Glutamatergic neuron (in vitro differentiated cells): ENCODE measurements at regions not wholly inside any gene's neighbourhood (a gene's known extent, or its start where the extent isn't known, plus 50 kb on each side); places are given as distances from the start of the nearest gene placed in this dataset.

ENCODE experiments used
- DNase-seq: peaks from one replicate; pipeline ENCODE4 v3.0.0; 2022
- H3K27ac Mint-ChIP-seq: one replicate; pipeline ENCODE4 v1.8.0; 2020; ENCODE audit warnings: mild to moderate bottlenecking, mixed read lengths, inconsistent platforms; ENCODE audit not compliant: unreplicated experiment
- H3K27me3 Mint-ChIP-seq: one replicate; pipeline ENCODE4 v1.8.0; 2020; ENCODE audit warnings: mild to moderate bottlenecking, moderate library complexity, mixed read lengths, inconsistent platforms; ENCODE audit not compliant: unreplicated experiment
- H3K36me3 Mint-ChIP-seq: one replicate; pipeline ENCODE4 v1.8.0; 2020; ENCODE audit warnings: mild to moderate bottlenecking, mixed read lengths, inconsistent platforms; ENCODE audit not compliant: unreplicated experiment
- H3K4me1 Mint-ChIP-seq: one replicate; pipeline ENCODE4 v1.8.0; 2020; ENCODE audit warnings: mild to moderate bottlenecking, low read depth, mixed read lengths, inconsistent platforms; ENCODE audit not compliant: unreplicated experiment
- H3K4me3 Mint-ChIP-seq: one replicate; pipeline ENCODE4 v1.8.0; 2020; ENCODE audit warnings: mild to moderate bottlenecking, mixed read lengths, inconsistent platforms; ENCODE audit not compliant: unreplicated experiment
- H3K9me3 Mint-ChIP-seq: one replicate; pipeline ENCODE4 v1.8.0; 2020; ENCODE audit warnings: mild to moderate bottlenecking, moderate library complexity, mixed read lengths, inconsistent platforms; ENCODE audit not compliant: unreplicated experiment
- CTCF ChIP-seq: fragments of 200-600 bp; sonication (generic); IDR thresholded peaks from one replicate; pipeline ENCODE4 v1.5.0; 2021; ENCODE audit not compliant: partially characterized antibody, unreplicated experiment

- TF ChIP-seq CTCF = no peak
- Mint-ChIP-seq H3K27me3 (peaks cover 2% of the 10 kb centered on the region), H3K4me3 (no peak overlapping the region), H3K4me1 (no peaks in the 10 kb centered on the region), H3K36me3 (no peaks in the 10 kb centered on the region), H3K9me3 (no peaks in the 10 kb centered on the region), H3K27ac (no peak overlapping the region)
- no peak for DNase-seq
Observed at GRCh38 chr2:226584518-226585055, 215.0 kb downstream of the IRS1 start.

GRCh38 chr2:226583715-226584114 lies 215.9 kb downstream of the IRS1 start:
- Mint-ChIP-seq H3K27me3 (peaks cover 2% of the 10 kb centered on the region), H3K36me3 (no peaks in the 10 kb centered on the region), H3K27ac (no peak overlapping the region), H3K4me3 (no peak overlapping the region), H3K4me1 (no peaks in the 10 kb centered on the region), H3K9me3 (no peaks in the 10 kb centered on the region)
- DNase-seq = no peak
- no peak for TF ChIP-seq CTCF

- no peak overlapping the region for H3K27ac Mint-ChIP-seq
- no peaks in the 10 kb centered on the region for H3K36me3 Mint-ChIP-seq
Observed at GRCh38 chr2:226581661-226582060, 218.0 kb downstream of the IRS1 start.

DNA sequence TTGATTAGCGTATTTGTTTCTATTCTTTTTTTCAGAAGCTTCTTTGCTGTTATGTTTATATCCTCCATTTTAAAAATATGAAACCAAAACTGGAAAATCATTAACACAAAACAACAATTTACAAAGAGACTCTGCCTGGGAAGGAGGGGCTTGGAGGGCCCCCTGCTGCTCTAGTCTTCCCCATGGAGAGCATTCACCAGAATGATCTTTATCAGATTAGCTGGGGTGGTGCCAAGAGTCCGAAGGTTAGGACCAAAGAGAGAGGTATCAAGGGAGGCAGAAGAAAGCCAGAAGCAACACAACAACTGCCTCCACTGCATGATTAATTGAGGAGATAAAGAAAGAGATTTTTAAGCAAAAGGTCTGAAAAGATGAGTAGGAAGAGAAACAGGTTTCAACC lies 218.6 kb downstream of the IRS1 start:
- Mint-ChIP-seq H3K9me3 (no peaks in the 10 kb centered on the region), H3K4me1 (no peaks in the 10 kb centered on the region), H3K27me3 (peaks cover 2% of the 10 kb centered on the region), H3K36me3 (no peaks in the 10 kb centered on the region), H3K27ac (no peak overlapping the region), H3K4me3 (no peak overlapping the region)
- TF ChIP-seq CTCF = no peak
- no peak for DNase-seq

More at GRCh38 chr2:226581661-226582060, 218.0 kb downstream of the IRS1 start:
- TF ChIP-seq CTCF = no peak
- Mint-ChIP-seq H3K27me3 (peaks cover 2% of the 10 kb centered on the region), H3K4me1 (no peaks in the 10 kb centered on the region), H3K9me3 (no peaks in the 10 kb centered on the region), H3K4me3 (no peak overlapping the region)
- DNase-seq = no peak

DNA sequence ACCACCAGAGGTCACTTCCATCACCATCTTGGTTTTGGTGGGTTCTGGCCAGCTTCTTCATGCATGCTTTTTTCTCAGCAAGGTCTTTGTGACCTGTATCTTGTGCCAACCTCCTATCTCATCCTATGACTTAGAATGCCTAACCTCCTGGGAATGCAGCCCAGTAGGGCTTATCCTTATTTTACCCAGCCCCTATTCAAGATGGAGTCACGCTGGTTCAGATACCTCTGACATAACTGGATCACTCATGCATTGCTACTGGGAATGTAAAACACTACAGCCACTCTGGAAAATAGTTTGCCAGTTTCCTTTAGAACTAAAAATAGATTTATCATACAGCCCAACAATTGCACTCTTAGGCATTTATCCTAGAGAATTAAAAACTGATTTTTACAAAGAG lies 219.2 kb downstream of the IRS1 start:
- Mint-ChIP-seq H3K4me3 (no peak overlapping the region), H3K9me3 (no peaks in the 10 kb centered on the region), H3K36me3 (no peaks in the 10 kb centered on the region), H3K27me3 (peaks cover 2% of the 10 kb centered on the region), H3K27ac (no peak overlapping the region), H3K4me1 (no peaks in the 10 kb centered on the region)
- DNase-seq = no peak
- TF ChIP-seq CTCF = no peak
